ENCODE measurements at regions not wholly inside any gene's neighbourhood (a gene's known extent, or its start where the extent isn't known, plus 50 kb on each side); places are given as distances from the start of the nearest gene placed in this dataset.

- no peaks in the 10 kb centered on the region for H3K36me3 ChIP-seq
- H3K9ac ChIP-seq: no peak overlapping the region
- no peak overlapping the region for H3K4me2 ChIP-seq
- 0 out of 22 replicates have a peak, but pooled peaks cover 0 to 5% (median 0%) of the 10 kb centered on the region in 11 experiments for H3K9me3 ChIP-seq (replicated peaks in 1 of 11)
- H4K20me1 ChIP-seq: no peaks in the 10 kb centered on the region; a peak in 1 of 22 replicates
- H3K27me3 ChIP-seq: peaks cover 37 to 91% (median 71%) of the 10 kb centered on the region in 11 experiments
- no peak overlapping the region for H3K4me3 ChIP-seq
- TF ChIP-seq Cebpa-rat (IDR thresholded peaks at IDR 0.05): no peak
- H3K27ac ChIP-seq: no peak overlapping the region
- no peaks in the 10 kb centered on the region for H3K4me1 ChIP-seq
Measured at GRCh38 chrX:143935601-143936000, 51.7 kb downstream of the UBE2NL start.

- no peak for TF ChIP-seq Cebpa-rat (IDR thresholded peaks at IDR 0.05)
- no peak overlapping the region for H3K4me2 ChIP-seq
- H3K27ac ChIP-seq: no peak overlapping the region
- H4K20me1 ChIP-seq: no peaks in the 10 kb centered on the region; a peak in 1 of 22 replicates
- peaks cover 0 to 1% (median 0%) of the 10 kb centered on the region in 11 experiments; a peak in 2 of 22 replicates for H3K9me3 ChIP-seq (replicated peaks in 1 of 11)
- H3K36me3 ChIP-seq: no peaks in the 10 kb centered on the region
- H3K9ac ChIP-seq: no peak overlapping the region
- peaks cover 33 to 94% (median 87%) of the 10 kb centered on the region in 11 experiments for H3K27me3 ChIP-seq
- H3K4me3 ChIP-seq: no peak overlapping the region
- no peaks in the 10 kb centered on the region for H3K4me1 ChIP-seq
Measured at GRCh38 chrX:143940119-143940518, 56.2 kb downstream of the UBE2NL start.

GRCh38 chrX:143945171-143945570 is 61.3 kb downstream of the UBE2NL start:
- Histone ChIP-seq H3K9me3 (replicated peaks in 1 of 11) (peaks cover 14 to 43% (median 29%) of the 10 kb centered on the region in 11 experiments), H3K4me1 (no peaks in the 10 kb centered on the region), H3K9ac (no peak overlapping the region), H3K27ac (no peak overlapping the region), H3K36me3 (no peaks in the 10 kb centered on the region), H4K20me1 (no peaks in the 10 kb centered on the region; a peak in 1 of 22 replicates), H3K4me3 (no peak overlapping the region), H3K27me3 (peaks cover 18 to 79% (median 64%) of the 10 kb centered on the region in 11 experiments; a peak in 21 of 22 replicates), H3K4me2 (no peak overlapping the region)
- no peak for TF ChIP-seq Cebpa-rat (IDR thresholded peaks at IDR 0.05)

DNA sequence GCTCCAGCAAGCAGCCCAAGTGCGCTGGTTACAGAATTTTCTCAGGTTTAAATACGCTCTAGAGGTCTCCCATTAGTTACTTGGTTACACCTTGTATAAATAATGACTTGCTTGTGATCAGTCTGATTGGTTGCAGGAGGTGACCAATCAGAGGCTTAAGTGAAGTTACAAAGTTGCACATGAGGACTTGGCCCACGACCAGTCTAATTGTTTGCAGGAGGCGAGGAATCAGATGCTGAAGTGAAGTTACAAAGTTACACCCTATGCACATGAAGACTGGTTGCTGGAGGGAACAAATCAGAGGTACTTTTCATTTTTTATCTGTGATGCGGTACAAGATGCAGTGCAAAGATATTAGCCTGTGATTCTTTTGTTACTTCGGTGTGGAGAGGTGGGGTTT is 80.7 kb downstream of the UBE2NL start:
- no peak overlapping the region for H3K27ac ChIP-seq
- no peaks in the 10 kb centered on the region for H3K36me3 ChIP-seq
- H3K9me3 ChIP-seq (replicated peaks in 1 of 11): peaks cover 0 to 5% (median 0%) of the 10 kb centered on the region in 11 experiments; a peak in 3 of 22 replicates
- H3K4me3 ChIP-seq: no peak overlapping the region
- TF ChIP-seq Cebpa-rat (IDR thresholded peaks at IDR 0.05): no peak
- no peaks in the 10 kb centered on the region for H3K4me1 ChIP-seq
- H3K4me2 ChIP-seq: no peak overlapping the region
- H4K20me1 ChIP-seq: no peaks in the 10 kb centered on the region; a peak in 1 of 22 replicates
- peaks cover 73 to 99% (median 95%) of the 10 kb centered on the region in 11 experiments for H3K27me3 ChIP-seq
- no peak overlapping the region for H3K9ac ChIP-seq

DNA sequence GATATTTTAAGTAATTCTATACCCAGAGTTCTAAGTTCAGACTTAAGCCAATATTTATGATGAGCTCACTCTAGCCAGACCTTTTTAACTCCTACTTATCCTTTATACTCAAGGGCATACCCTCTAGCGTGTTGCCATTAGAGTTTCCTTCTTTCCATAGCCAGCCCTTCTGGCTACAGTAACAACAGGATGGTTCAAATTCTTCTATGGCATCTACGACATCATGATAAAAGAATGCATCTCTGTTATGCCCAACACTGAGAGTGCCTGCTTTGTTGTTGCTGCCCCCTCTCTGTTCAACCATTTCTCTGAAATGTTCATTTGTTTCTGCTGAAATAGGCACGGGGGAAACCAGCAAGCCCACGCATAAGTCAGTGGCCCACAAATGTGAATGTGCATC is 104.5 kb downstream of the UBE2NL start:
- Histone ChIP-seq H3K4me3 (no peak overlapping the region), H3K36me3 (no peaks in the 10 kb centered on the region), H3K9me3 (replicated peaks in 1 of 11) (no peaks in the 10 kb centered on the region), H3K27me3 (peaks cover 35 to 87% (median 78%) of the 10 kb centered on the region in 11 experiments), H3K27ac (no peak overlapping the region), H4K20me1 (no peaks in the 10 kb centered on the region), H3K9ac (no peak overlapping the region), H3K4me1 (no peaks in the 10 kb centered on the region), H3K4me2 (no peak overlapping the region)
- TF ChIP-seq Cebpa-rat (IDR thresholded peaks at IDR 0.05): no peak

DNA sequence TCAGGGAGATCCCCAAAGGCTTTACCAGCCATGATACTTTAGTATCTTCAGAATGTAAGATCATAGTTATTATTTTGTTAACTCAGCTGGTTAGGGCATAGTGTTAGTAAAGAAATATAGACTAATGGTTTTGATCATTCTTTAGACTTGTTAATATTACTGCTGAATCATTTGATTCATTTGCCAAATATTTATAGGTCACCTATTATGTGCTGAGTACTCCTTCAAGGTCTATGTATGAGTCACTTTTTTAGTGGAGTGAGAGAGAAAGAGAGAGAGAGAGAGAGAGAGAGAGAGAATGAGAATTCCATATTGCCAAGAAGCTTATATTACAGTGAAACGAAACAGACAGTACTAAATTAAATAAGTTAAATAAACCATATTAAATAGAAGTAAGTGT is 110.3 kb downstream of the UBE2NL start:
- Histone ChIP-seq H3K4me3 (no peak overlapping the region), H3K36me3 (no peaks in the 10 kb centered on the region), H3K27ac (no peak overlapping the region), H4K20me1 (no peaks in the 10 kb centered on the region), H3K9ac (no peak overlapping the region), H3K4me2 (no peak overlapping the region), H3K9me3 (replicated peaks in 1 of 11) (no peaks in the 10 kb centered on the region), H3K27me3 (peaks cover 27 to 73% (median 65%) of the 10 kb centered on the region in 11 experiments; a peak in 19 of 22 replicates), H3K4me1 (no peaks in the 10 kb centered on the region)
- no peak for TF ChIP-seq Cebpa-rat (IDR thresholded peaks at IDR 0.05)

GRCh38 chrX:143998261-143998660 is 114.4 kb downstream of the UBE2NL start:
- Histone ChIP-seq H3K36me3 (no peaks in the 10 kb centered on the region), H3K27ac (no peak overlapping the region), H3K4me1 (no peaks in the 10 kb centered on the region), H3K9me3 (replicated peaks in 1 of 11) (no peaks in the 10 kb centered on the region), H4K20me1 (no peaks in the 10 kb centered on the region; a peak in 1 of 22 replicates), H3K27me3 (peaks cover 31 to 93% (median 80%) of the 10 kb centered on the region in 11 experiments; a peak in 20 of 22 replicates), H3K4me2 (no peak overlapping the region), H3K4me3 (no peak overlapping the region), H3K9ac (no peak overlapping the region)
- TF ChIP-seq Cebpa-rat (IDR thresholded peaks at IDR 0.05): no peak

DNA sequence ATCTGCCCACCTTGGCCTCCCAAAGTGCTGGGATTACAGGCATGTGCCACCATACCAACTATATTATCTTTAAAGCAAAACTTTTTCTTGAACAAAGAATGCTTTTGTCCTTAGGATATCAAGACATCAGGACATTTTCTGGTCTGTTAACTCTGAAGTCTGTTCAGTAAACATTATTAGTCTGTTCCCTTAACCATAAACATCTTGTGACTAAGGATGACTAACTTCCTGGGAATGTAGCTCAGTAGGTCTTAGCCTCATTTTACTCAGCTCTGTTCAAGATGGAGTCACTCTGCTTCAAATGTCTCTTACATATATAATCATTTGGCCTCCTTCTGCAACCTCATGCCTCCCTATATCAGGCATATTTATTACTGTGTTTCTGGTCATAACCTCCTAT is 122.9 kb downstream of the UBE2NL start:
- Histone ChIP-seq H4K20me1 (no peaks in the 10 kb centered on the region; a peak in 1 of 22 replicates), H3K36me3 (no peaks in the 10 kb centered on the region), H3K27ac (no peak overlapping the region), H3K4me1 (no peaks in the 10 kb centered on the region), H3K9me3 (replicated peaks in 1 of 11) (peaks cover 13 to 23% (median 17%) of the 10 kb centered on the region in 11 experiments), H3K4me2 (no peak overlapping the region), H3K9ac (no peak overlapping the region), H3K4me3 (no peak overlapping the region), H3K27me3 (peaks cover 22 to 96% (median 86%) of the 10 kb centered on the region in 11 experiments)
- TF ChIP-seq Cebpa-rat (IDR thresholded peaks at IDR 0.05): no peak

GRCh38 chrX:144040793-144041192 is 156.9 kb downstream of the UBE2NL start:
- Histone ChIP-seq H4K20me1 (no peaks in the 10 kb centered on the region), H3K4me2 (no peak overlapping the region), H3K36me3 (no peaks in the 10 kb centered on the region), H3K9me3 (replicated peaks in 1 of 11) (no peaks in the 10 kb centered on the region), H3K4me3 (no peak overlapping the region), H3K27ac (no peak overlapping the region), H3K4me1 (no peaks in the 10 kb centered on the region), H3K27me3 (peaks cover 42 to 91% (median 85%) of the 10 kb centered on the region in 11 experiments), H3K9ac (no peak overlapping the region)
- no peak for TF ChIP-seq Cebpa-rat (IDR thresholded peaks at IDR 0.05)

DNA sequence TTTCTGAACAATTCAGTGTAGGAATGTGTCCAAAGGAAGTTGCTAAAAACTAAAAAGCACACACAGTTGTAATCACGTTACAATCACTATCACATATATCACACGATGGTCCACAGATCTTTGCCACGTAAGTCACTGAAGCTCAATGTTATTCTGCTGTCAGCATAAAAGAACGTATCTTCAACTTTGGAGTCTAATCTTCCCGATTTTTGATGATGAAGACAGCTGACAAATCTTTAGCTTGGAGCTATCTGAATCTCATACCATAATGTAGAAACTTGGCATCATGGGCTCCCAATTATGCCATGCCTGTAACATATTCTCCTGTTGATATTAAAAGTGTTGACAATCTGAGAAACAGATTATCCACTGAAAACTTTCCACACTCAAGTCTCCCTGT is 158.4 kb downstream of the UBE2NL start:
- Histone ChIP-seq H3K36me3 (no peaks in the 10 kb centered on the region), H3K9me3 (replicated peaks in 1 of 11) (peaks cover 0 to 5% (median 0%) of the 10 kb centered on the region in 11 experiments; a peak in 5 of 22 replicates), H3K27me3 (peaks cover 44 to 87% (median 81%) of the 10 kb centered on the region in 11 experiments), H3K27ac (no peak overlapping the region), H3K9ac (no peak overlapping the region), H3K4me2 (no peak overlapping the region), H3K4me1 (no peaks in the 10 kb centered on the region), H3K4me3 (no peak overlapping the region), H4K20me1 (no peaks in the 10 kb centered on the region)
- no peak for TF ChIP-seq Cebpa-rat (IDR thresholded peaks at IDR 0.05)

Data from BLaER1 treated with 17β-estradiol and CSF1 and Interleukin-3, amounts not matched to agents 10 nM and 100 nM (cell line).